NCI-H1694 (cell line): ENCODE measurements at regions not wholly inside any gene's neighbourhood (a gene's known extent, or its start where the extent isn't known, plus 50 kb on each side); places are given as distances from the start of the nearest gene placed in this dataset.

Source experiments
- DNase-seq: peaks from one replicate; lab custom pipeline; 2025; lab: John Stamatoyannopoulos, UW

- DNase-seq, result no peak
Observed at GRCh38 chr10:4529266-4529665, 296.7 kb upstream of the AKR1E2 start.

- DNase-seq, result no peak
Observed at GRCh38 chr10:4527281-4527970, 298.6 kb upstream of the AKR1E2 start.

- no peak for DNase-seq
Observed at GRCh38 chr10:4526311-4526731, 299.7 kb upstream of the AKR1E2 start.

GRCh38 chr10:4525103-4525502 is 300.9 kb upstream of the AKR1E2 start:
- no peak for DNase-seq

- DNase-seq, result no peak
Observed at GRCh38 chr10:4522296-4523000, 303.6 kb upstream of the AKR1E2 start.

- DNase-seq, result no peak
Observed at GRCh38 chr10:4519658-4520402, 306.2 kb upstream of the AKR1E2 start.

GRCh38 chr10:4517746-4518145 is 308.3 kb upstream of the AKR1E2 start:
- no peak for DNase-seq

- DNase-seq, result no peak
Observed at GRCh38 chr10:4515721-4516120, 310.3 kb upstream of the AKR1E2 start.

GRCh38 chr10:4514445-4515108 is 311.4 kb upstream of the AKR1E2 start:
- no peak for DNase-seq

GRCh38 chr10:4512671-4513240 is 313.3 kb upstream of the AKR1E2 start:
- no peak for DNase-seq

- no peak for DNase-seq
Observed at GRCh38 chr10:4512196-4512595, 313.8 kb upstream of the AKR1E2 start.

- DNase-seq, result no peak
Observed at GRCh38 chr10:4511509-4511908, 314.5 kb upstream of the AKR1E2 start.

- DNase-seq, result no peak
Observed at GRCh38 chr10:4509405-4509804, 316.6 kb upstream of the AKR1E2 start.

GRCh38 chr10:4506095-4506494 is 319.9 kb upstream of the AKR1E2 start:
- DNase-seq, result no peak

- no peak for DNase-seq
Observed at GRCh38 chr10:4504550-4504949, 321.5 kb upstream of the AKR1E2 start.

GRCh38 chr10:4503076-4503475 is 322.9 kb upstream of the AKR1E2 start:
- no peak for DNase-seq

- no peak for DNase-seq
Observed at GRCh38 chr10:4501306-4501705, 324.7 kb upstream of the AKR1E2 start.

GRCh38 chr10:4498711-4499251 is 327.2 kb upstream of the AKR1E2 start:
- no peak for DNase-seq

GRCh38 chr10:4494551-4494950 is 331.5 kb upstream of the AKR1E2 start:
- DNase-seq, result no peak

GRCh38 chr10:4492202-4492601 is 333.8 kb upstream of the AKR1E2 start:
- DNase-seq, result no peak

- no peak for DNase-seq
Observed at GRCh38 chr10:4488904-4489303, 337.1 kb upstream of the AKR1E2 start.

GRCh38 chr10:4485636-4486035 is 340.4 kb upstream of the AKR1E2 start:
- no peak for DNase-seq
